HG02678 (cell line): ENCODE measurements at regions not wholly inside any gene's neighbourhood (a gene's known extent, or its start where the extent isn't known, plus 50 kb on each side); places are given as distances from the start of the nearest gene placed in this dataset.
"Not testable (repeated sequence)": the region's sequence is repeated elsewhere in the genome, so short reads cannot be mapped to it uniquely, and the experiment has no call there.

Experiments
- ATAC-seq: cut with Tn5 transposase; IDR thresholded peaks from one replicate; pipeline ENCODE4 v1.9.1; 2021; ENCODE audit warnings: mild to moderate bottlenecking, moderate library complexity; ENCODE audit not compliant: unreplicated experiment

GRCh38 chr5:17755406-17755805 lies 121.1 kb downstream of the TAF11L14 start:
- not testable (repeated sequence) for ATAC-seq

DNA sequence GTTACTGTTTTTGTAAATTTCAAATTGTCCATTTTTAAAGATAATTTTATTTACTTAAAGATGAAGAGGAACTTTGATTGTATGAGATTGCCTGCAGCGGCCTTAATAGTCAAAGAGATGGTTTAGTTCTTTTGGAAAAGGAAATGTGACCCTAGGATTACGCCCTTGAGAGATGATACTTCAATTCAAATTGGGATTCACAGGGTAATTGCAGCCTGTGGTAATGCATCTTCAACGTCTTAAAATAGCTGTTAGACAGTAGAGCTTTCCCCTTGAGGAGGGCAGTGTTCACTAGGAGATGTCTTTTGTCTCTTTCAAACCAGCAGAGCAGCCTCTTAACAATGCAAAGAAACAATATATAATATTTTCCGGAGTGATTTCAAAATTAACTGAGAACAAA lies 127.1 kb downstream of the TAF11L14 start:
- ATAC-seq = no peak

DNA sequence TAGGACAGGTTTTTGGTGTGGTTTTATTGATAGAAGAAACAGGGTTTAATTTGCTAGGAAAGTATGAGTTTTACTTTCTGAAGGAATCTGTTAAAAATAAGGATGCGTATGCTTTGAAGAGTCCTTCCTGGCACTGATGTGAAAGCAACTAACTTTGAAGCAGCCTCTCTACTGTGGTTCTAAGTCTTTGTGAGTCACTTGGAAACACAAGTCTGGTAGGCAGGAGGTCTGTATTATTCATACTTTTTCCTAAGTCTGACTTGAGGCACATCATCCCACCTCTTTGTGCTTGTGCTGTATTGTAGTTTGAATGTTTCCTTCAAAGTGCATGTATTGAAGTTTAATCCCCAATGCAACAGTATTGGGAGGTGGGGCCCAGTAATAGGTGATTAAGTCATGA lies 129.0 kb downstream of the TAF11L14 start:
- ATAC-seq = no peak

GRCh38 chr5:17766031-17766430 lies 131.8 kb downstream of the TAF11L14 start:
- no peak for ATAC-seq

- ATAC-seq = no peak
Observed at GRCh38 chr5:17769277-17769676, 135.0 kb downstream of the TAF11L14 start.

- ATAC-seq = no peak
Observed at GRCh38 chr5:17772232-17772631, 138.0 kb downstream of the TAF11L14 start.

- no peak for ATAC-seq
Observed at GRCh38 chr5:17785774-17786173, 151.5 kb downstream of the TAF11L14 start.

DNA sequence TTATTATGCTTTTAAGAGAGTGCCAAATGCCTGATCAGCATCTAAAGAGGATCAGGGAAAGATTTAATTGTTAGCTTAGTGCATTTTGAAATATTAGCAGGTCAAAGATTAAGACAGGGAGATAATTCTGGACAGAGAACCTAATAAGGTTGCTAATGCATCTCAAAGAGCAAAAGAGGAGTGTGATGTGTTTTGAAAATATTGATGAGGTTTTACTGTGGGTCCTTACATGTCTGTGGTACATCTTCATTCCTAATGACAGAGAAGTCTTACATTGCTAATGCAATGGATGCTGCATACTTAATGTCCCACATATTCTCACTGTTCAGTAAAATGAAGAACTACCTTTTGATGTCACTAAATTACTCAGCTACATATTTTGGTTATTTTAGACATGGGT lies 154.1 kb downstream of the TAF11L14 start:
- ATAC-seq = no peak

- ATAC-seq = no peak
Observed at GRCh38 chr5:17794201-17794600, 159.9 kb downstream of the TAF11L14 start.

DNA sequence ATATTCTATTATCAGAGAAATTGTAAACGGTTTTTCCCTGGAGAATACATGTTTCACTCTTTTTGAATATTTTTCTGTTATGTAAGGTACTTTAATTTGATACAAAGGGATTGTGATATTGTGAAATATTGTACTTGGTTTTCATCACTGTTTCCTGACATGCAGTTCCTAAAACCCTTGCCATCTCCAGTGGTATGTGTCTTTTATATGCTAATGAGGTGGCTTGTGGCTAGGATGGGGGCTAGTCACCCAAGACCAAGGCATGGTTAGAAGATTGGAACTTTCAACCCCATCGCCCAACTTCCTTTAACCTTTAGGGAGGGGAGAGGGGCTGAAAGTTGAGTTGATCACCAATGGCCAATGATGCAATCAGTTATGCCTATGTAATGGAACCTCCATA lies 160.6 kb downstream of the TAF11L14 start:
- ATAC-seq = no peak

GRCh38 chr5:17796142-17796541 lies 161.9 kb downstream of the TAF11L14 start:
- ATAC-seq = no peak

- no peak for ATAC-seq
Observed at GRCh38 chr5:17796757-17797396, 162.6 kb downstream of the TAF11L14 start.

- ATAC-seq = no peak
Observed at GRCh38 chr5:17799521-17799920, 165.3 kb downstream of the TAF11L14 start.

- no peak for ATAC-seq
Observed at GRCh38 chr5:17801595-17801994, 167.3 kb downstream of the TAF11L14 start.

DNA sequence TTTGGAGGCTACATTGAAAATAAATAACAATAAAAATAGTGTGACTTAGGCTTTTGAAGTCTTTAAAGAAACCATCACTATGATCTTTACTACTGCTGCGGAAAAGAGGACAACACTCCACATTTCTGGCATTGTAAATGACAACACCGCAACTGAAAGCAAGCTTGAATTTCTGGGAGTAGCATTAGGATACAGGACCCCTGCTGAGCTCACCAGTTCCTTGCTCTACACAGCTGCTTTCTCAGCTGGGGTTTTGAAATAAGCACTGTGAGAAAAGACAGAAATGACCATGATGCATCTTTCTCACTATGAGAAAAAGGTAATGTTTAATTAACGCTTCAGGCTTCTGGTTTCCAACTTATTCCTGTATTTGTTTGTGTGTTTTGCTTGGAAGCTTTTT lies 168.0 kb downstream of the TAF11L14 start:
- ATAC-seq = no peak

DNA sequence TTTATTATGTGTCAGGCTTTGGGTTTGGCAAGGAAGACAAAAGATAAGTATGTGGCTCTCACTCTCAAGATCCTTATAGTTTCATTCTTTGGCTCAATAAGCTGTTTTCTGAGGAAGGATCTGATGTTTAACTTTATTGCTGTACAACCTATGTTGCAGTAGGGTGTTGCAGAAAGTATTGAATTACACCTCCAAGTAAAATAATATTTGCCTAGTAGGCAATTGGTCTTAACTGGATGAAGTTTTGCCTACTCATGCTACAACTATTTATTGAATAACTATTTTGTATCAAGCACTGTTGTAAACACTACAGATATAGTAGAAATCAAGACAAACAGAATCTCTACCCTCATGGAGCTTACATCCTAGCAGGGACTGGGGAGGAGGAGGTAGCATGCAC lies 169.7 kb downstream of the TAF11L14 start:
- no peak for ATAC-seq

DNA sequence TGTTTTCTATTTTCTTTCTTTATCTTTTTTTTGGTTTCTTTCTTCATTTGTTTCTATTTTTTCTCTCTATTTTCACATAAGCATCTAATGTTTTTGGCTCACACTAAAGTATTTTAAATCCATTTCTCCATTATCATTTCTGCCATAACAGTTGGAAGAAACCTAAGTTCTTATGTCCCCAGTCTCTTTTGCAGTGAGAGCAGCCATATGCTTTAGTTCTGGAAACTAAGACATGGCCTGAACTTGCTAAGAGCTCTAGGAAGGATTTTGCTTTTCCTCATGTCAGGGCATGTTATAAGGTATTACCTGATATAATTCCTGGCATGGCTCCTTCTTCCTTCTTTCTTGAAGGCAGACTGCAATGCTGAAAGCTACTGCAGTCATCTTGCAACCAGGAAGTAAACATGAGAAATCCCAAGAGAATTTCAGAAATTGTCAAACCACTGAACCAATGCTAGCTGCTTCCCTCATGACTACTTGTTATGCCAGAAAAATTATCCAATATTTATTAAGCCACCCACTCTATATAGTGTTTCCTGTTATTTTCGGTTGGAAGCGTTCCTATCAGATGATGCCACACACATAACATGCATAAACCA lies 171.1 kb downstream of the TAF11L14 start:
- no peak for ATAC-seq

- no peak for ATAC-seq
Observed at GRCh38 chr5:17806818-17807468, 172.7 kb downstream of the TAF11L14 start.

DNA sequence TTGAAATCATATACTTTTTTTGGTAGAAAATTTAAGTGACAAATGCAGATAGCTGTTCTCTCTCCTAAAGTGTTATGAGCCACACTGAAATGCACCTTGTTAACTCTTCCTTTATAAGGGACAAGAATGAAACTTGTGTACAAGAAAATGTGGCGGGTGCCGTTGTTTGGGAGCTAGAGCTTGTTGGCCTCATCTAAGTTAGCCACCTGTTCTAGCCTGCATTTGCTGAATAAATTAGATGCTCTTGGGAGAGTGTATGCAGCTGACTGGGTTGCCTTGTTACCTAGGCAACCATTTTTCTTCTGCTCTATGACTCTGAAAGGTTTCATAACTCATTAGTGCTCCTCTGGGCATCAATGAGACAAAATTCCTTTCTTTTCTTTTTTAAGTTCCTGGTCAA lies 174.3 kb downstream of the TAF11L14 start:
- no peak for ATAC-seq

DNA sequence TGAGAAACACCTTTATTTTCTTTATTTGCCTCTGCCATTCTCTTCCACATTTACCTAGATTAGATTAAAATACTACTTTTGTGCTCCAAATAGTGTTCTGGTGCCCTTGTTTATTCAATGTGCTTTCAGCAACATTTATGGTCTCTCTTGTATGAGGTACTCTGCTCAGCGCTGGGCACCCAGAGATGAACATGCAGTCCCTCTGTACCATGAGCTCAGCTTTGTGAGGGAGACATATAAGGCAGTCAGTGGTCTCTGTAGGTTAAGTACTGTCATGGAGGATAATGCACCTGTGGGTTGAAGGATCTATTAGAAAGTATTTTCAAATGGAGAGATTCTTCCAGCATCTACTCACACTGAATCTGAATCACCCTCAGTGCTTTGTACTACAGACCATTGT lies 176.5 kb downstream of the TAF11L14 start:
- ATAC-seq = no peak

DNA sequence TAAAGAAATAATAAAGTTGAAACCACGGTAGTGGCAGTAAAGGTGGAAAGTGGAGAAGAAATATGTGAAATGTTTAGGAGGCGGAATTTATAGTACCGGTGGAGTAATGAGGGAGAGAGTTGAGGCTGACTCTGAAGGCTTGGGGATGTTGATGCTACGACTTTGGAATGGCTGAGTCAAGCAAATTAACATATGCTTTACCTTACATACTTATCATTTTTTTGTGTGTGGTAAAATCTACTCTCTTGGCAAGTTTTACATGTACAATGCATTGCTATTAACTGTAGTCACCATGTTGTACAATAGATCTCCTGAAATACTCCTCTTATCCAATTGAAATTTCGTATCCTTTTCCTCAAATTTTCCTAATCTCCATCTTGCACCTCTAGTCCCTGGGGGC lies 179.0 kb downstream of the TAF11L14 start:
- no peak for ATAC-seq

DNA sequence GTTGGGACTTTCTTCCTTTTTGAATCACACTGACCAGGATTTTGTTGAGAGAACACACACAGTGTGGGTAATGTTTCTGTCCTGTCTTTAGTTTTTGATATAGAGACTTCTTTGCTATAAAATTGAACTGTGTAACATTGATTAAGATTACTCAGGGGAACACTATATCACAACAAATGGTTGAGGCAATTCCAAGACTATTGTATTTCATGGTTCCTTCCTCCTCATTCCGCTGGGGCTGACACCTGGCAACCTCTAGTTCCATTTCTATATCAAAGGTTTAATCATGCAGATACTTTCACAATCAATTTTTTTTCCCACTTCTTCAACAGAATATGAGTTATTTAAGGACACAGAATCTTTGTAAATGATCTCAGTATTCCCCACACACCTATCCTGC lies 182.2 kb downstream of the TAF11L14 start:
- ATAC-seq = no peak
